Adrenal gland (tissue), 9 donors: ENCODE measurements at regions not wholly inside any gene's neighbourhood (a gene's known extent, or its start where the extent isn't known, plus 50 kb on each side); places are given as distances from the start of the nearest gene placed in this dataset.

ENCODE experiments used
- DNase-seq, 7 donors: peaks; one replicate each; pipeline ENCODE4 v3.0.0-alpha.2; 2019 to 2020
- H3K27ac ChIP-seq, 5 donors: fragments of 200-600 bp; sonication (generic) in 4 of 5; 1 replicate in 3 of 5; 2 replicates in 2 of 5; pipeline versions ENCODE4 v1.5.1 to v1.8.0; 2016 to 2020; ENCODE audit warnings: mild to moderate bottlenecking in 1 of 5
- H3K27me3 ChIP-seq: fragments of 200-600 bp; 2 replicates; pipeline ENCODE4 v1.8.0; 2021
- H3K36me3 ChIP-seq, 2 donors: fragments of 200-600 bp; replicated peaks in 1 of 2; 1 replicate in 1 of 2; 2 replicates in 1 of 2; pipeline versions ENCODE4 v1.5.1 to v1.8.0; 2018 to 2022
- H3K4me1 ChIP-seq, 2 donors: fragments of 200-600 bp; replicated peaks in 1 of 2; 1 replicate in 1 of 2; 2 replicates in 1 of 2; pipeline versions ENCODE4 v1.5.1 to v1.8.0; 2018 to 2021
- H3K4me3 ChIP-seq, 4 donors: fragments of 200-600 bp; sonication (generic) in 3 of 4; one replicate each; pipeline ENCODE4 v1.5.1; 2016 to 2018
- H3K9me3 ChIP-seq, 3 donors: fragments of 200-600 bp; sonication (generic) in 1 of 3; replicated peaks in 1 of 3; 1 replicate in 2 of 3; 2 replicates in 1 of 3; pipeline versions ENCODE4 v1.5.1 to v1.8.0; 2016 to 2021
- POLR2A ChIP-seq, 2 donors: fragments of 450-650 bp; IDR thresholded peaks; one replicate each; pipeline ENCODE4 v1.6.1; 2017; ENCODE audit warnings: antibody characterized with exemption in 2 of 2, mild to moderate bottlenecking in 2 of 2, moderate library complexity in 1 of 2
- WGBS, 4 donors: extraction: QIAGEN DNeasy Blood & Tissue Kit in 2 of 4; methylation state at CpG; one replicate each; pipeline versions ENCODE4 v1.1.5 to v1.1.7; 2013 to 2017; 5-methylcytosine and 5-hydroxymethylcytosine counted together
- intact Hi-C, 2 donors: fragments of 100-400 bp; cut with DNase I; formaldehyde crosslinking; loops; one replicate each; pipeline versions ENCODE4 v1.14.1 to v1.15.0; 2022 to 2023
- TF ChIP-seq, protein P1 (sequence below), 6 experiments: fragments of 450-650 bp in 4 of 6; fragments of 200-600 bp in 2 of 6; sonication (generic) in 1 of 6; IDR thresholded peaks; 1 replicate in 5 of 6; 2 replicates in 1 of 6; pipeline versions ENCODE4 v1.5.1 to v1.8.0; 2016 to 2021; ENCODE audit warnings: antibody characterized with exemption in 6 of 6, mild to moderate bottlenecking in 2 of 6, moderate library complexity in 1 of 6
- donor health status: healthy with polysubstance abuse.
- donor health status: Bipolar disorder and iron deficiency.
- donor health status: DM: yes; HTN: yes; CAD: no.
- donor health status: DM: no; HTN: no; CAD: no.
- donor health status: DM: no; HTN: no; CAD: no.

- Histone ChIP-seq H3K36me3 (no peaks in the 10 kb centered on the region), H3K27me3 (no peaks in the 10 kb centered on the region), H3K9me3 (no peaks in the 10 kb centered on the region), H3K27ac (no peak overlapping the region), H3K4me3 (no peak overlapping the region), H3K4me1 (no peaks in the 10 kb centered on the region)
- TF ChIP-seq, protein P1, sequence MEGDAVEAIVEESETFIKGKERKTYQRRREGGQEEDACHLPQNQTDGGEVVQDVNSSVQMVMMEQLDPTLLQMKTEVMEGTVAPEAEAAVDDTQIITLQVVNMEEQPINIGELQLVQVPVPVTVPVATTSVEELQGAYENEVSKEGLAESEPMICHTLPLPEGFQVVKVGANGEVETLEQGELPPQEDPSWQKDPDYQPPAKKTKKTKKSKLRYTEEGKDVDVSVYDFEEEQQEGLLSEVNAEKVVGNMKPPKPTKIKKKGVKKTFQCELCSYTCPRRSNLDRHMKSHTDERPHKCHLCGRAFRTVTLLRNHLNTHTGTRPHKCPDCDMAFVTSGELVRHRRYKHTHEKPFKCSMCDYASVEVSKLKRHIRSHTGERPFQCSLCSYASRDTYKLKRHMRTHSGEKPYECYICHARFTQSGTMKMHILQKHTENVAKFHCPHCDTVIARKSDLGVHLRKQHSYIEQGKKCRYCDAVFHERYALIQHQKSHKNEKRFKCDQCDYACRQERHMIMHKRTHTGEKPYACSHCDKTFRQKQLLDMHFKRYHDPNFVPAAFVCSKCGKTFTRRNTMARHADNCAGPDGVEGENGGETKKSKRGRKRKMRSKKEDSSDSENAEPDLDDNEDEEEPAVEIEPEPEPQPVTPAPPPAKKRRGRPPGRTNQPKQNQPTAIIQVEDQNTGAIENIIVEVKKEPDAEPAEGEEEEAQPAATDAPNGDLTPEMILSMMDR (IDR thresholded peaks at IDR 0.05), result no peak
- no peak for TF ChIP-seq POLR2A (IDR thresholded peaks at IDR 0.05)
- intact Hi-C loops, result no loop called here
- 70 to 84% (median 77%) methylated on average over 2 of the region's 2 CpGs for WGBS, 4 donors
- no peak for DNase-seq
Observed at GRCh38 chr18:38023871-38024270, 458.3 kb upstream of the CELF4 start.

GRCh38 chr18:38022234-38022633 lies 456.6 kb upstream of the CELF4 start:
- DNase-seq, result no peak
- Histone ChIP-seq H3K9me3 (no peaks in the 10 kb centered on the region), H3K27ac (no peak overlapping the region), H3K36me3 (no peaks in the 10 kb centered on the region), H3K4me3 (no peak overlapping the region), H3K27me3 (no peaks in the 10 kb centered on the region), H3K4me1 (no peaks in the 10 kb centered on the region)
- 24 to 61% (median 55%) methylated on average over 4 of the region's 4 CpGs for WGBS, 4 donors
- intact Hi-C loops, result no loop called here
- TF ChIP-seq POLR2A (IDR thresholded peaks at IDR 0.05), result no peak
- TF ChIP-seq, protein P1 (IDR thresholded peaks at IDR 0.05), result no peak

DNA sequence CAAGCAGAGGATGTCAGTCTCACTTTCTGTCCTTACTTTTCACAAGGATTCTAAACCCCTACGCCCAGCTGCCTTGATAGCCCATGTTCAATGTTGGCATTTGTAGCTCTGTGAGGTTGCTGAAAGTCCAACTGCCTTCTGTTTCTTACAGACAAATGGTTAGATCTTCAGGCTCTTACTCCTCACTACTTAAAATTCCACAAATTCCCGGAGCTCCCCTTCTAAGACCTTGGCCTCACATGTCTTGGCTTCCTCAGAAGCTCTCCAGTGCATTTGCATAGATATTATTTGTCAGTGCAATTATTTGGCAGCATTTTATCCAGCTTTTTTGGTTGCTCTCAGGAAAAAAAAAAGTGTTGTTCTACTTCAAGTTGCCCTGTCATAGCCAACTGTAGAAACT lies 453.7 kb upstream of the CELF4 start:
- TF ChIP-seq, protein P1 (IDR thresholded peaks at IDR 0.05), result no peak
- no peak for TF ChIP-seq POLR2A (IDR thresholded peaks at IDR 0.05)
- H3K27ac ChIP-seq, result no peak overlapping the region
- WGBS, 4 donors, result 43 to 55% (median 54%) methylated on average over 2 of the region's 2 CpGs
- no peaks in the 10 kb centered on the region for H3K4me1 ChIP-seq
- DNase-seq, result no peak
- H3K9me3 ChIP-seq, result no peaks in the 10 kb centered on the region
- intact Hi-C loops, result no loop called here
- H3K36me3 ChIP-seq, result no peaks in the 10 kb centered on the region
- H3K27me3 ChIP-seq, result no peaks in the 10 kb centered on the region
- no peak overlapping the region for H3K4me3 ChIP-seq

GRCh38 chr18:38010971-38011857 lies 445.6 kb upstream of the CELF4 start:
- Histone ChIP-seq H3K4me1 (no peaks in the 10 kb centered on the region), H3K27me3 (no peaks in the 10 kb centered on the region), H3K27ac (no peak overlapping the region), H3K36me3 (no peaks in the 10 kb centered on the region), H3K4me3 (no peak overlapping the region), H3K9me3 (no peaks in the 10 kb centered on the region)
- intact Hi-C loops, result no loop called here
- TF ChIP-seq, protein P1 (IDR thresholded peaks at IDR 0.05), result no peak
- TF ChIP-seq POLR2A (IDR thresholded peaks at IDR 0.05), result no peak
- DNase-seq, result no peak
- WGBS, 4 donors, result 63 to 71% (median 67%) methylated on average over 4 of the region's 4 CpGs
